Type B pancreatic cell (in vitro differentiated cells): ENCODE measurements at regions not wholly inside any gene's neighbourhood (a gene's known extent, or its start where the extent isn't known, plus 50 kb on each side); places are given as distances from the start of the nearest gene placed in this dataset.

ENCODE experiments used
- DNase-seq: peaks from one replicate; pipeline ENCODE4 v3.0.0; 2021; ENCODE audit warnings: mixed read lengths; ENCODE audit not compliant: unreplicated experiment; ENCODE audit errors: extremely low spot score
- H3K27ac Mint-ChIP-seq: 2 replicates; pipeline ENCODE4 v1.8.0; 2021; ENCODE audit warnings: mild to moderate bottlenecking, mixed read lengths
- H3K27me3 Mint-ChIP-seq: 2 replicates; pipeline ENCODE4 v1.8.0; 2021; ENCODE audit warnings: mixed read lengths
- H3K36me3 Mint-ChIP-seq: 2 replicates; pipeline ENCODE4 v1.8.0; 2021; ENCODE audit warnings: mixed read lengths
- H3K4me1 Mint-ChIP-seq: one replicate; pipeline ENCODE4 v1.8.0; 2021; ENCODE audit warnings: mixed read lengths; ENCODE audit not compliant: unreplicated experiment
- H3K4me3 Mint-ChIP-seq: 2 replicates; pipeline ENCODE4 v1.8.0; 2021; ENCODE audit warnings: mild to moderate bottlenecking, mixed read lengths
- H3K9me3 Mint-ChIP-seq: 2 replicates; pipeline ENCODE4 v1.8.0; 2021; ENCODE audit warnings: mixed read lengths
- CTCF ChIP-seq: fragments of 200-600 bp; sonication (generic); conservative IDR thresholded peaks from 2 replicates; pipeline ENCODE4 v1.5.0; 2021; ENCODE audit warnings: antibody characterized with exemption, mild to moderate bottlenecking

DNA sequence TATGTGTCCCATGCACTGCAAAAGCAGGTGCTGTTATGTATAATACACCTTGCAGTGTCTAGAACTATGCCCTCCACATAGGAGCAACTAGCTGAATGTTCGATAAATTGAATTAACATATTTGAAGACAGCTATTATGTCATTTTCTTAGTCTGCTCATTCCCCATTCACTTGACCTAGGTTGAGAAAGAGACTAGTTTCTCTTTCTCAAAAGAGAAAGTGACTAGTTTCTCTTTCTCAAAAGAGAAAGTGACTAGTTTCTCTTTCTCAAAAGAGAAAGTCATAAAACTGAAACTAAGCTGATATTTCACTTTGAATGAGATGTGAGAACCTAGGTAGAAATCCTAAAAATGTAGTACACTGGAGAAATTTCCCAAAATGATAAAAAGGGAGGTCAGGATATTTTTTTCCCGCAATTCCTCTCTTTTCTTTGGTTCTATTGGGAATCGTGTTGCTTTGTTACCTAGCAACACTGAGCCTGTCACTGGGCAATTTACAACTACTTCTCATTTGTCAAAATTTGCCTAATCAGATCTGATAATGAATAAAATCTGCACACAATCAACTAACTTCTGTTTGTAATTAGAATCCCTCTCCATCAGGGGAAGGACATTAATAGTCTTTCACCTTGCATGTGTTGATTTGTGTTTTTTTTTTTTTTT, 132.0 kb upstream of the GRIA1 start:
- H3K36me3 Mint-ChIP-seq, result no peaks in the 10 kb centered on the region
- H3K27ac Mint-ChIP-seq, result no peak overlapping the region
- peaks cover 7% of the 10 kb centered on the region for H3K4me1 Mint-ChIP-seq
- no peak for TF ChIP-seq CTCF
- H3K4me3 Mint-ChIP-seq, result no peak overlapping the region
- H3K27me3 Mint-ChIP-seq, result peaks cover 9% of the 10 kb centered on the region
- no peak for DNase-seq
- H3K9me3 Mint-ChIP-seq, result no peaks in the 10 kb centered on the region

DNA sequence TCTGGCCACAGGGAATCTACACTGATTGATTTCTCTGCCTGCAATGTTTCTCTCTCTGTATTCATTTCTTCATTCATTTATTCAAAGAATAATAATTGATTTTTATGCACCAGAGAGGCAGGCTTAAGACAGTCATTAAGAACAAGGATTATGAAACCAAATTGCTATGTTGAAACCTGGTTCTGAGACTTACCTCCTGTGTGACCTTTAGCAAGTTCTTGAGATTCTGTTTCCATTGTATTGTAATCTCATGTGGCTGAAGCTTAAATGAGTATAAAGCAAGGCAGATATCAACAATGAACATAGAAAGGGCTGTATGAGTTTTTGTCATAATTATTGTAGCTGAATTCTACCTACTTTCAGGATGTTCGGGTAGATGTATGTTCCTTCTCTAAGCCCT, 129.6 kb upstream of the GRIA1 start:
- Mint-ChIP-seq H3K4me3 (no peak overlapping the region), H3K27ac (no peak overlapping the region), H3K27me3 (peaks cover 3% of the 10 kb centered on the region), H3K36me3 (no peaks in the 10 kb centered on the region), H3K9me3 (no peaks in the 10 kb centered on the region), H3K4me1 (peaks cover 12% of the 10 kb centered on the region)
- no peak for TF ChIP-seq CTCF
- no peak for DNase-seq

GRCh38 chr5:153361735-153362409, 128.6 kb upstream of the GRIA1 start:
- no peaks in the 10 kb centered on the region for H3K9me3 Mint-ChIP-seq
- peaks cover 19% of the 10 kb centered on the region for H3K4me1 Mint-ChIP-seq
- peaks cover 3% of the 10 kb centered on the region for H3K27me3 Mint-ChIP-seq
- no peaks in the 10 kb centered on the region for H3K36me3 Mint-ChIP-seq
- no peak overlapping the region for H3K4me3 Mint-ChIP-seq
- DNase-seq, result no peak
- no peak overlapping the region for H3K27ac Mint-ChIP-seq
- no peak for TF ChIP-seq CTCF

DNA sequence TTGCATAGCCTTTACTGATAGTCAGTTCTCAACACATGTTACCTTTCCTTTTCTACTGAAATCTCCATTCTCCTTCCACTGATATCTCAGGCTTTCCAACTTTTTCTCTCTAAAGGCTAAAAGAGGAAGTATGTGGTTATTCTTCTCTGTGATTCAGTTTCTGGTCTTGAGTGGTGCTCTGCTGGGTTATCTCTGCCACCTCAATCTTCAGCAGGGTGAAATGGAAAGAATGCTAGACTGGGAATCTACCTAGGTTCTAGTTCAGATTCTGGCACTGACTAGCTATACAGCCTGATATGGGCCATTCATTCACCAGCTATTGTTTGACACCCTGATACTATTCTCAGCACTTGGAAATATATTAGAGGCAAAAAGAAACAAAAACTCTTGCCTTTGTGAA, 124.9 kb upstream of the GRIA1 start:
- Mint-ChIP-seq H3K36me3 (no peaks in the 10 kb centered on the region), H3K4me1 (peaks cover 21% of the 10 kb centered on the region), H3K27me3 (no peaks in the 10 kb centered on the region), H3K27ac (no peak overlapping the region), H3K4me3 (no peak overlapping the region), H3K9me3 (no peaks in the 10 kb centered on the region)
- no peak for DNase-seq
- no peak for TF ChIP-seq CTCF

- no peak for TF ChIP-seq CTCF
- Mint-ChIP-seq H3K27me3 (peaks cover 2% of the 10 kb centered on the region), H3K36me3 (no peaks in the 10 kb centered on the region), H3K4me1 (peaks cover 21% of the 10 kb centered on the region), H3K9me3 (no peaks in the 10 kb centered on the region), H3K4me3 (no peak overlapping the region), H3K27ac (no peak overlapping the region)
- no peak for DNase-seq
Observed at GRCh38 chr5:153367466-153367865, 123.0 kb upstream of the GRIA1 start.
